ENCODE measurements at regions not wholly inside any gene's neighbourhood (a gene's known extent, or its start where the extent isn't known, plus 50 kb on each side); places are given as distances from the start of the nearest gene placed in this dataset.

- Histone ChIP-seq H3K4me1 (no peaks in the 10 kb centered on the region), H3K27me3 (ENCODE audit: low read depth) (no peaks in the 10 kb centered on the region), H3K36me3 (no peaks in the 10 kb centered on the region), H3K27ac (no peak overlapping the region), H3K9me3 (no peaks in the 10 kb centered on the region), H3K4me3 (no peak overlapping the region)
- ATAC-seq (no peak), DNase-seq (no peak)
- no peak for TF ChIP-seq CTCF (IDR thresholded peaks at IDR 0.05)
- intact Hi-C loops (cut with DNase I), result loop anchor here (10.0 kb wide), 1 partner anchor 212 kb away; no protein-coding TSS in a partner anchor
Observed at GRCh38 chr6:97396880-97397279, 113.9 kb upstream of the MMS22L start.

- DNase-seq (no peak), ATAC-seq (no peak)
- H3K4me3 ChIP-seq, result no peak overlapping the region
- H3K27me3 ChIP-seq (ENCODE audit: low read depth), result no peaks in the 10 kb centered on the region
- intact Hi-C loops (cut with DNase I), result loop anchor here (10.0 kb wide), 1 partner anchor 214 kb away; no protein-coding TSS in a partner anchor
- H3K9me3 ChIP-seq, result no peaks in the 10 kb centered on the region
- TF ChIP-seq CTCF (IDR thresholded peaks at IDR 0.05), result no peak
- H3K27ac ChIP-seq, result no peak overlapping the region
- no peaks in the 10 kb centered on the region for H3K4me1 ChIP-seq
- H3K36me3 ChIP-seq, result no peaks in the 10 kb centered on the region
Observed at GRCh38 chr6:97399208-97399607, 116.2 kb upstream of the MMS22L start.

- intact Hi-C loops (cut with DNase I), result no loop called here
- TF ChIP-seq CTCF (IDR thresholded peaks at IDR 0.05), result no peak
- Histone ChIP-seq H3K9me3 (no peaks in the 10 kb centered on the region), H3K27me3 (ENCODE audit: low read depth) (no peaks in the 10 kb centered on the region), H3K36me3 (no peaks in the 10 kb centered on the region), H3K27ac (no peak overlapping the region), H3K4me1 (no peaks in the 10 kb centered on the region), H3K4me3 (no peak overlapping the region)
- no peak for DNase-seq
- no peak for ATAC-seq
Observed at GRCh38 chr6:97401533-97401932, 118.5 kb upstream of the MMS22L start.

GRCh38 chr6:97405818-97406409 lies 122.9 kb upstream of the MMS22L start:
- ATAC-seq, result no peak
- no peak for DNase-seq
- Histone ChIP-seq H3K27me3 (ENCODE audit: low read depth) (no peaks in the 10 kb centered on the region), H3K36me3 (no peaks in the 10 kb centered on the region), H3K27ac (no peak overlapping the region), H3K9me3 (no peaks in the 10 kb centered on the region), H3K4me1 (no peaks in the 10 kb centered on the region), H3K4me3 (no peak overlapping the region)
- intact Hi-C loops (cut with DNase I), result no loop called here
- no peak for TF ChIP-seq CTCF (IDR thresholded peaks at IDR 0.05)

GRCh38 chr6:97406633-97407032 lies 123.6 kb upstream of the MMS22L start:
- intact Hi-C loops (cut with DNase I), result no loop called here
- no peak for ATAC-seq
- no peaks in the 10 kb centered on the region for H3K36me3 ChIP-seq
- no peak for DNase-seq
- no peaks in the 10 kb centered on the region for H3K9me3 ChIP-seq
- no peak overlapping the region for H3K27ac ChIP-seq
- no peak for TF ChIP-seq CTCF (IDR thresholded peaks at IDR 0.05)
- no peaks in the 10 kb centered on the region for H3K4me1 ChIP-seq
- no peak overlapping the region for H3K4me3 ChIP-seq
- no peaks in the 10 kb centered on the region for H3K27me3 ChIP-seq (ENCODE audit: low read depth)
